PC-3 (cell line): ENCODE measurements at regions not wholly inside any gene's neighbourhood (a gene's known extent, or its start where the extent isn't known, plus 50 kb on each side); places are given as distances from the start of the nearest gene placed in this dataset.

Experiments used
- ATAC-seq: fragments of 200-7000 bp; cut with Tn5 transposase; 2 replicates; pipeline ENCODE4 v1.9.1; 2020; ENCODE audit warnings: mild to moderate bottlenecking, moderate library complexity
- BruUV-seq: library from RNA; stranded (reverse); fragments of 400-500 nt; replicated peaks from 2 replicates; lab custom pipeline; 2021; lab: Mats Ljungman, UMichigan
- CTCF ChIA-PET: fragments of 300-600 bp; sonication (Branson Sonifier 250); formaldehyde crosslinking; loops from one replicate; lab custom pipeline; 2022; ENCODE audit warnings: antibody characterized with exemption; lab: Charles Lee
- POLR2A ChIA-PET: fragments of 300-600 bp; sonication (Branson Sonifier 250); formaldehyde crosslinking; loops from one replicate; lab custom pipeline; 2022; ENCODE audit warnings: antibody characterized with exemption; ENCODE audit not compliant: unreplicated experiment; lab: Charles Lee
- DNase-seq: peaks from one replicate; pipeline ENCODE4 v3.0.0-alpha.2; 2015
- H2AFZ ChIP-seq: fragments of 300-600 bp; sonication (generic); 2 replicates; pipeline ENCODE4 v1.6.0; 2016; ENCODE audit warnings: antibody characterized with exemption, low read length
- H3F3A ChIP-seq: fragments of 300-600 bp; sonication (generic); one replicate; pipeline ENCODE4 v1.6.0; 2017; ENCODE audit warnings: antibody characterized with exemption, low read length, control low read depth, mild to moderate bottlenecking; ENCODE audit not compliant: unreplicated experiment
- H3K27ac ChIP-seq: fragments of 300-600 bp; sonication (generic); 2 replicates; pipeline ENCODE4 v1.5.1; 2016; ENCODE audit warnings: mild to moderate bottlenecking, low read length
- H3K27me3 ChIP-seq: fragments of 300-600 bp; sonication (generic); 2 replicates; pipeline ENCODE4 v1.6.1; 2016; ENCODE audit warnings: low read length, mixed read lengths
- H3K36me3 ChIP-seq: fragments of 300-600 bp; sonication (generic); 2 replicates; pipeline ENCODE4 v1.6.1; 2016; ENCODE audit warnings: low read depth, mixed run types, low read length, mixed read lengths
- H3K4me1 ChIP-seq: fragments of 300-600 bp; sonication (generic); 2 replicates; pipeline ENCODE4 v1.5.1; 2016; ENCODE audit warnings: low read length; ENCODE audit not compliant: insufficient read depth
- H3K4me2 ChIP-seq: fragments of 300-600 bp; sonication (generic); 2 replicates; pipeline ENCODE4 v1.6.0; 2016; ENCODE audit warnings: low read length
- H3K4me3 ChIP-seq: fragments of 300-600 bp; sonication (generic); 2 replicates; pipeline ENCODE4 v1.5.1; 2016; ENCODE audit warnings: mild to moderate bottlenecking, low read length, mixed read lengths
- H3K79me2 ChIP-seq: fragments of 300-600 bp; sonication (generic); 2 replicates; pipeline ENCODE4 v1.6.1; 2017; ENCODE audit warnings: low read length, mixed read lengths
- H3K9ac ChIP-seq: fragments of 300-600 bp; sonication (generic); 2 replicates; pipeline ENCODE4 v1.6.0; 2016; ENCODE audit warnings: mild to moderate bottlenecking, low read length
- H3K9me2 ChIP-seq: fragments of 300-600 bp; sonication (generic); replicated peaks from 2 replicates; pipeline ENCODE4 v1.6.1; 2016; ENCODE audit warnings: mixed run types, low read length, mixed read lengths
- H3K9me3 ChIP-seq: fragments of 300-600 bp; sonication (generic); 2 replicates; pipeline ENCODE4 v1.6.1; 2016; ENCODE audit warnings: low read length, mixed read lengths
- H4K20me1 ChIP-seq: fragments of 300-600 bp; sonication (generic); 2 replicates; pipeline ENCODE4 v1.6.1; 2016; ENCODE audit warnings: low read length, mixed read lengths
- EZH2 ChIP-seq: fragments of 300-600 bp; sonication (generic); IDR thresholded peaks from one replicate; pipeline ENCODE4 v1.6.1; 2017; ENCODE audit warnings: antibody characterized with exemption, mild to moderate bottlenecking, low read length; ENCODE audit not compliant: unreplicated experiment
- EZH2phosphoT487 ChIP-seq: fragments of 300-600 bp; sonication (generic); IDR thresholded peaks from 2 replicates; pipeline ENCODE4 v1.6.1; 2018; ENCODE audit warnings: mild to moderate bottlenecking, antibody characterized with exemption, low read length, borderline replicate concordance
- intact Hi-C: fragments of 100-400 bp; cut with micrococcal nuclease; formaldehyde crosslinking; loops from 2 replicates; pipeline ENCODE4 v1.9.0; 2023
- TF ChIP-seq, protein P1 (sequence below): fragments of 300-600 bp; sonication (generic); conservative IDR thresholded peaks from 2 replicates; pipeline ENCODE4 v1.5.1; 2017; ENCODE audit warnings: antibody characterized with exemption, low read depth, mild to moderate bottlenecking, low read length

DNA sequence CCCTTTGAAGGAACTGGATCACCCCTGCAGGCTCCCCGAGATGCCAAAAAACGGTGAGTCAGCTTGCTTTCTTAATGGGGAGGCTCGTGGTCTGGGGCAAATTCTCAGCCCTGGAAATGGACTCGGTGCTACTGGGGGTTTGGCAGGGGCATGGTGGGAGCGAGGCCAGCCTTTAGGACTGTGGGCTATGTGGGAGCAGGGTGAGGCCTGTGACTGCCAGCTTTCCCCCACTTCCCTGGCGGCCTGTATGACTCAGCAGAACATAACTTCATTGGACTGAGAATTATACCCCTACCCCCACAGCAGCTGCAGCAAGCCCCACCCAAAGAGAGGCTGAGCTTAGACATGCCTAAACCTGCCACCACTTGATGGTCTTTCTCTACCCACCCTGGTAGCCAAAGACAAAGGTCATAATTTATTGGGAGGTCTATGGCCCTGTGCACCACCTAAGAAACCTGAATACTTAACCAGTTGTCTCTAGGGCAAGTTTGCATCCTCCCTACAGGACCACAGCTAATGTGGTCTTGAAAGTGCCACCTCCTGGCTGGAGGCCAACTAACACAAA, 325.3 kb downstream of the TLE1 start:
- Histone ChIP-seq H4K20me1 (no peaks in the 10 kb centered on the region), H3K4me3 (no peak overlapping the region), H3K27ac (no peak overlapping the region), H3K9ac (no peak overlapping the region), H3K36me3 (no peaks in the 10 kb centered on the region), H3K4me2 (no peak overlapping the region), H3K9me2 (no peaks in the 10 kb centered on the region), H2AFZ (no peak overlapping the region), H3K27me3 (no peaks in the 10 kb centered on the region), H3F3A (no peaks in the 10 kb centered on the region), H3K9me3 (no peaks in the 10 kb centered on the region), H3K79me2 (no peaks in the 10 kb centered on the region), H3K4me1 (no peaks in the 10 kb centered on the region)
- ATAC-seq: no peak
- ChIA-PET CTCF (no interaction called here), POLR2A (no interaction called here)
- TF ChIP-seq, protein P1, sequence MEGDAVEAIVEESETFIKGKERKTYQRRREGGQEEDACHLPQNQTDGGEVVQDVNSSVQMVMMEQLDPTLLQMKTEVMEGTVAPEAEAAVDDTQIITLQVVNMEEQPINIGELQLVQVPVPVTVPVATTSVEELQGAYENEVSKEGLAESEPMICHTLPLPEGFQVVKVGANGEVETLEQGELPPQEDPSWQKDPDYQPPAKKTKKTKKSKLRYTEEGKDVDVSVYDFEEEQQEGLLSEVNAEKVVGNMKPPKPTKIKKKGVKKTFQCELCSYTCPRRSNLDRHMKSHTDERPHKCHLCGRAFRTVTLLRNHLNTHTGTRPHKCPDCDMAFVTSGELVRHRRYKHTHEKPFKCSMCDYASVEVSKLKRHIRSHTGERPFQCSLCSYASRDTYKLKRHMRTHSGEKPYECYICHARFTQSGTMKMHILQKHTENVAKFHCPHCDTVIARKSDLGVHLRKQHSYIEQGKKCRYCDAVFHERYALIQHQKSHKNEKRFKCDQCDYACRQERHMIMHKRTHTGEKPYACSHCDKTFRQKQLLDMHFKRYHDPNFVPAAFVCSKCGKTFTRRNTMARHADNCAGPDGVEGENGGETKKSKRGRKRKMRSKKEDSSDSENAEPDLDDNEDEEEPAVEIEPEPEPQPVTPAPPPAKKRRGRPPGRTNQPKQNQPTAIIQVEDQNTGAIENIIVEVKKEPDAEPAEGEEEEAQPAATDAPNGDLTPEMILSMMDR: no peak
- TF ChIP-seq EZH2phosphoT487 (no peak), EZH2 (no peak)
- DNase-seq: no peak
- BruUV-seq: no TSS peak
- intact Hi-C loops: no loop called here

DNA sequence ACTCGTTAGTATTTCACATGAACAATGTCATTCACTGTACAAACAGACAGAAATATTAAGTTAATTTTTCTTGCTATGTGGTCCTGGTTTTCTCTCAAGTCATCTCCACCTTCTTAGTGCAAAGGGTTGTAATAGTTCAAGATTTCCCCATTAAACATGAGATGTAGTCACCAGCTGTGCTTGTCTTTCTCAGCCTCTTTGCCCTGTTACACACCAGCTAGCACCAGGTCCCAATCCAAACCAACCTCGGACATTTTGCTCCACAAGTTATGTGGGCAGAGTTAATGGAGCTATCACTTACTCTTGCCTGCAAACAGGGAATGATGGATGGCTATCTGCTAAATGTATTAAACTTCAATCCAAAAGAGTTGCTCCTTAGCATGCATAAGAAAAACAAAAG, 328.1 kb downstream of the TLE1 start:
- Histone ChIP-seq H3K36me3 (no peaks in the 10 kb centered on the region), H3K27me3 (no peaks in the 10 kb centered on the region), H3K9ac (no peak overlapping the region), H3F3A (no peaks in the 10 kb centered on the region), H3K4me3 (no peak overlapping the region), H4K20me1 (no peaks in the 10 kb centered on the region), H3K4me2 (no peak overlapping the region), H2AFZ (no peak overlapping the region), H3K79me2 (no peaks in the 10 kb centered on the region), H3K27ac (no peak overlapping the region), H3K4me1 (no peaks in the 10 kb centered on the region), H3K9me2 (no peaks in the 10 kb centered on the region), H3K9me3 (no peaks in the 10 kb centered on the region)
- no TSS peak for BruUV-seq
- ATAC-seq (no peak), DNase-seq (no peak)
- POLR2A ChIA-PET: no interaction called here
- TF ChIP-seq EZH2 (no peak), EZH2phosphoT487 (no peak)
- TF ChIP-seq, protein P1: no peak
- CTCF ChIA-PET: no interaction called here
- intact Hi-C loops: no loop called here

DNA sequence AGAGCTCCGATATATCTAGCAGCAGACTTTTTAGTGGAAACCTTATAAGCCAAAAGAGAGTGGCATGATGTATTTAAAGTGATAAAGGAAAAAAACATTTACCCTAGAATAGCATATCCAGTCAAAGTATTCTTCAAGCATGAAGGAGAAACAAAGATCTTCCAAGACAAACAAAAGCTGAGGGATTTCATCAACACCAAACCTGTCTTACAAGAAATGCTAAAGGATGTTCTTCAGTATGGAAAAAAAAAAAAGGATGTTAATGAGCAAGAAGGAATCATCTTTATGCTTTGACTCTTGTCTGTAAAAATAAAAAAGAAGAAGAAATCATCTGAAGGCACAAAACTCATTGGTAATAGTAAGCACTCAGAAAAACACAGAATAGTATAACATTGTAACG, 338.2 kb downstream of the TLE1 start:
- no peaks in the 10 kb centered on the region for H3K36me3 ChIP-seq
- intact Hi-C loops: no loop called here
- no peak overlapping the region for H2AFZ ChIP-seq
- BruUV-seq: no TSS peak
- H3K27me3 ChIP-seq: no peaks in the 10 kb centered on the region
- H3K4me1 ChIP-seq: no peaks in the 10 kb centered on the region
- H3K9me2 ChIP-seq: no peaks in the 10 kb centered on the region
- no peaks in the 10 kb centered on the region for H4K20me1 ChIP-seq
- no peaks in the 10 kb centered on the region for H3K79me2 ChIP-seq
- TF ChIP-seq, protein P1: no peak
- TF ChIP-seq EZH2phosphoT487: no peak
- TF ChIP-seq EZH2: no peak
- ChIA-PET CTCF (no interaction called here), POLR2A (no interaction called here)
- H3F3A ChIP-seq: no peaks in the 10 kb centered on the region
- no peaks in the 10 kb centered on the region for H3K9me3 ChIP-seq
- H3K27ac ChIP-seq: no peak overlapping the region
- DNase-seq (peak; percentile 12), ATAC-seq (no peak)
- H3K4me2 ChIP-seq: no peak overlapping the region
- H3K9ac ChIP-seq: no peak overlapping the region
- no peak overlapping the region for H3K4me3 ChIP-seq
